ENCODE measurements at regions not wholly inside any gene's neighbourhood (a gene's known extent, or its start where the extent isn't known, plus 50 kb on each side); places are given as distances from the start of the nearest gene placed in this dataset.

DNA sequence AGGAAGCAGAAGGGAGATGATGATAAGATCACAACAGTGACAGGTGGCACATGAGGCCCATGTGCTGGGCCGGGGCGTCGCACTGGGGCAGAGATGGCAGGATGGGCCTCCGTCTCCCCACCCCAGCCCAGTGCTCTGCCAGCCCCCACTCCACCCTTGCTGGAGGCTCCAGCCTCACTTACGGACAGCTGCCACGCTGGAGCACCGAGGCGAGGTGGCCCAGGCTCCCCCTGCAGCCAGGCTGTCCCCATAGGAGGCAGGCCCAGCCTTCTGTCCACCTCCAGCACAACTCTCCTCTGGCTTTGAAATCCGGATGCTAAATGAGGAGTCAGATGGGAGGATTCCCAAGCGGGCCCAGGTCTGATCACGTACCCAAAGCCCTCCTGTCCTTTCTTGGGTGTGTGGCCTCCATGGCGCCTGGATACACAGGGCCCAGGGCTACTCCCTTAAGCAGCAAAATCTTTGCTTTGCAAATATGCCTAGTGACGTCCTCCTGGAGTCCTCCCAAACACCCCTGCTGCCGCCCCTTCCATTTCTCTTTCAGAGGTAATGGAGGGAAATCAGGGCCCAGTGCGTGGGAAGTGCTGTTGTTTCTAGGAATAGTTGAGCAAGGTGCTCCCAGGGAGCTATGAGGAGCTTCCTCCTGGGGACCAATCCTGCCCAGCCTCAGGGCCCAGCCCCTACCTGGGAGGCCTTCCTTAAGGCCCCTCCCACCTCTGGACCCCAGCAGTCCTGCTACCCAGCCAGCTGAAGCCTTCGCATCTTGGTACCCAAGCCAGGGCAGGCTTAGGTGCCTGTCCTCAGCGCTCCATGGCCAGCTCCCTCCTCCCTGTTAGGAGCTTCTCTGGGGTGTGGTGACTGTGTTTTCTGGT is 170.4 kb upstream of the MYCN start:
- H3K4me3 ChIP-seq, result no peak overlapping the region
- no peaks in the 10 kb centered on the region for H3K36me3 ChIP-seq
- H3K27ac ChIP-seq, result no peak overlapping the region
- H3K4me1 ChIP-seq, result no peaks in the 10 kb centered on the region
- no peaks in the 10 kb centered on the region for H3K9me3 ChIP-seq
- TF ChIP-seq POLR2A (IDR thresholded peaks at IDR 0.05) (no peak), CTCF (IDR thresholded peaks at IDR 0.05) (no peak)
- no peaks in the 10 kb centered on the region for H3K27me3 ChIP-seq
- 78 to 86% methylated on average over 7 to 11 of the region's 17 CpGs for WGBS, 2 donors
- intact Hi-C loops (cut with DNase I), result no loop called here
- no peak for DNase-seq

- intact Hi-C loops (cut with DNase I), result no loop called here
- Histone ChIP-seq H3K27me3 (no peaks in the 10 kb centered on the region), H3K9me3 (no peaks in the 10 kb centered on the region), H3K4me3 (no peak overlapping the region), H3K36me3 (no peaks in the 10 kb centered on the region), H3K27ac (no peak overlapping the region), H3K4me1 (no peaks in the 10 kb centered on the region)
- TF ChIP-seq POLR2A (IDR thresholded peaks at IDR 0.05) (no peak), CTCF (IDR thresholded peaks at IDR 0.05) (no peak)
- no peak for DNase-seq
- 80 to 90% methylated on average over 1 to 2 of the region's 12 CpGs for WGBS, 2 donors
These were observed 169.7 kb upstream of the MYCN start for GRCh38 chr2:15770606-15771005.

DNA sequence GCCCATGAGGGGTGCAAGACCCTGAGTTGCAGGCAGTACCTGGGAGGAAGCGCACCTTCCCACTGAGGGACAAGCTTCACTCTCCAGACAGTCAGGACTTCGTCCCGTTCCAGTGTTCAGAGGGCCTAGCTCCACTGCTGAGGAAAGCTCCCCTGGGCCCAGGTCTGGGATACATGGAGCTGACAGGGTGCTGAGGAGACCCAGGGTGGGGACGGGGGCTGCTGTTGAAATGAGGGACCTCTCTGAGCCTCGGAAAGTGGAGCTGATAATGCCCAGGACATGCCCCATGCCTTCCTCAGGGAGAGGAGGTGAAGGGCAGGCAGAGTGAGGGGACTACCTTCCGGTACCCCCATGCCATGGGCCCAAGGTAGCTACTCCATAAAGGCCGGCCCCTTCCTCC is 169.2 kb upstream of the MYCN start:
- DNase-seq, result no peak
- H3K9me3 ChIP-seq, result no peaks in the 10 kb centered on the region
- no peak overlapping the region for H3K4me3 ChIP-seq
- no peaks in the 10 kb centered on the region for H3K27me3 ChIP-seq
- intact Hi-C loops (cut with DNase I), result no loop called here
- H3K27ac ChIP-seq, result no peak overlapping the region
- H3K36me3 ChIP-seq, result no peaks in the 10 kb centered on the region
- no peaks in the 10 kb centered on the region for H3K4me1 ChIP-seq
- 100% methylated on average over 1 of the region's 7 CpGs; no CpG with 5 or more reads in 1 of the 2 donors for WGBS, 2 donors
- TF ChIP-seq POLR2A (IDR thresholded peaks at IDR 0.05) (no peak), CTCF (IDR thresholded peaks at IDR 0.05) (no peak)

- WGBS, 2 donors, result 66 to 93% methylated on average over 4 to 6 of the region's 10 CpGs
- no peak overlapping the region for H3K4me3 ChIP-seq
- H3K9me3 ChIP-seq, result no peaks in the 10 kb centered on the region
- H3K4me1 ChIP-seq, result no peaks in the 10 kb centered on the region
- TF ChIP-seq POLR2A (IDR thresholded peaks at IDR 0.05), result no peak
- TF ChIP-seq CTCF (IDR thresholded peaks at IDR 0.05), result no peak
- H3K27me3 ChIP-seq, result no peaks in the 10 kb centered on the region
- intact Hi-C loops (cut with DNase I), result no loop called here
- H3K36me3 ChIP-seq, result no peaks in the 10 kb centered on the region
- no peak overlapping the region for H3K27ac ChIP-seq
- no peak for DNase-seq
These were observed 168.2 kb upstream of the MYCN start for GRCh38 chr2:15772086-15772595.

DNA sequence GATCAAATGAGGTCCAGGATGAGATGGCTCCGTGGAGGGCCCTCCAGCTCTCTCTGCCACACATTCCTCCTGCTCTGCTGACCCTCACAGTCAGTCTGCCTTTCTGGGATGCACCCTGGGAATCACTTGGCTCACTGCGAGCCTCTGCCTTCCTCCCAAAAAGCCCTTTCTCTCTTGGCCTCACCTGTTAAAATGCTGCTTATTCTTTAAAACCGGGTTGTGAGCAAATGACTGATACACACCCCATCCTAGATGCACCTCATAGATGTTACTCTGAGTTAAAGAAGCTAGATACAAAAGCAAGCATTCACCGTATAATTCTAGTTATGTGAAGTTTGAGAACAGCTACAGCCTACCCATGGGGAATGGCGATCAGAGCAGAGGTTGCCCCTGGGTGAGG is 167.7 kb upstream of the MYCN start:
- WGBS, 2 donors, result 74 to 89% methylated on average over 4 to 5 of the region's 5 CpGs
- DNase-seq, result no peak
- Histone ChIP-seq H3K9me3 (no peaks in the 10 kb centered on the region), H3K27ac (no peak overlapping the region), H3K4me1 (no peaks in the 10 kb centered on the region), H3K36me3 (no peaks in the 10 kb centered on the region), H3K4me3 (no peak overlapping the region), H3K27me3 (no peaks in the 10 kb centered on the region)
- intact Hi-C loops (cut with DNase I), result no loop called here
- TF ChIP-seq CTCF (IDR thresholded peaks at IDR 0.05) (no peak), POLR2A (IDR thresholded peaks at IDR 0.05) (no peak)
